ENCODE measurements at regions not wholly inside any gene's neighbourhood (a gene's known extent, or its start where the extent isn't known, plus 50 kb on each side); places are given as distances from the start of the nearest gene placed in this dataset.

DNA sequence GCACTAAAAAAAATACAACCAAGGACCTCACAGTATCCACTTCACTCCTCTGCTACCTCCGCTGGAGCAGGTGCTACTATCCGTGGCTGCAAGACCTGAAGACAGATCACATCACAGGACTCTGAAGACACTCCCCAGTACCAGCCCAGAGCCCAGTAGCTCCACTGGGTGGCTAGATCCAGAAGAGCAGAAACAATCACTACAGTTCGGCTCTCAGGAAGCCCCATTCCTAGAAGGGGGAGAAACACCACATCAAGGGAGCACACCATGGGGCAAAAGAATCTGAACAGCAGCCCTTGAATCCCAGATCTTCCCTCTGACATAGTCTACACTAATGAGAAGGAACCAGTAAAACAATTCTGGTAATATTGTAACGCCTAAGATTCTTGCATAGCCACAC is 494.0 kb upstream of the FAT3 start:
- H3K4me1 ChIP-seq (ENCODE audit: control insufficient read depth, insufficient read depth, low read length), result no peaks in the 10 kb centered on the region
- CTCF ChIA-PET, result no interaction called here
- ATAC-seq (no peak), DNase-seq (ENCODE audit: low read depth, low spot score) (no peak)
- BruUV-seq (replicated peaks), result no TSS peak
- intact Hi-C loops (cut with micrococcal nuclease; ENCODE audit: unreplicated experiment) (no loop called here), in situ Hi-C loops (cut with HindIII; ENCODE audit: low pct_unique_long_range_greater_than_20kb, low sequenced_read_pairs) (no loop called here)
- H3K9me3 ChIP-seq (ENCODE audit: control insufficient read depth, insufficient read depth, low read depth, low read length), result no peaks in the 10 kb centered on the region
- TF ChIP-seq TCF7L2 (IDR thresholded peaks at IDR 0.05; ENCODE audit: low read depth, low read length), result no peak
- TF ChIP-seq POLR2AphosphoS5 (IDR thresholded peaks at IDR 0.05; ENCODE audit: low read depth, low read length), result no peak
- TF ChIP-seq SIN3A (IDR thresholded peaks at IDR 0.05; ENCODE audit: borderline replicate concordance, insufficient read depth, low read depth, low read length), result no peak
- TF ChIP-seq, protein P1, sequence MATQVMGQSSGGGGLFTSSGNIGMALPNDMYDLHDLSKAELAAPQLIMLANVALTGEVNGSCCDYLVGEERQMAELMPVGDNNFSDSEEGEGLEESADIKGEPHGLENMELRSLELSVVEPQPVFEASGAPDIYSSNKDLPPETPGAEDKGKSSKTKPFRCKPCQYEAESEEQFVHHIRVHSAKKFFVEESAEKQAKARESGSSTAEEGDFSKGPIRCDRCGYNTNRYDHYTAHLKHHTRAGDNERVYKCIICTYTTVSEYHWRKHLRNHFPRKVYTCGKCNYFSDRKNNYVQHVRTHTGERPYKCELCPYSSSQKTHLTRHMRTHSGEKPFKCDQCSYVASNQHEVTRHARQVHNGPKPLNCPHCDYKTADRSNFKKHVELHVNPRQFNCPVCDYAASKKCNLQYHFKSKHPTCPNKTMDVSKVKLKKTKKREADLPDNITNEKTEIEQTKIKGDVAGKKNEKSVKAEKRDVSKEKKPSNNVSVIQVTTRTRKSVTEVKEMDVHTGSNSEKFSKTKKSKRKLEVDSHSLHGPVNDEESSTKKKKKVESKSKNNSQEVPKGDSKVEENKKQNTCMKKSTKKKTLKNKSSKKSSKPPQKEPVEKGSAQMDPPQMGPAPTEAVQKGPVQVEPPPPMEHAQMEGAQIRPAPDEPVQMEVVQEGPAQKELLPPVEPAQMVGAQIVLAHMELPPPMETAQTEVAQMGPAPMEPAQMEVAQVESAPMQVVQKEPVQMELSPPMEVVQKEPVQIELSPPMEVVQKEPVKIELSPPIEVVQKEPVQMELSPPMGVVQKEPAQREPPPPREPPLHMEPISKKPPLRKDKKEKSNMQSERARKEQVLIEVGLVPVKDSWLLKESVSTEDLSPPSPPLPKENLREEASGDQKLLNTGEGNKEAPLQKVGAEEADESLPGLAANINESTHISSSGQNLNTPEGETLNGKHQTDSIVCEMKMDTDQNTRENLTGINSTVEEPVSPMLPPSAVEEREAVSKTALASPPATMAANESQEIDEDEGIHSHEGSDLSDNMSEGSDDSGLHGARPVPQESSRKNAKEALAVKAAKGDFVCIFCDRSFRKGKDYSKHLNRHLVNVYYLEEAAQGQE (IDR thresholded peaks at IDR 0.05; ENCODE audit: insufficient read depth in 1 of 2, low read depth in 2 of 2, low read length in 1 of 2), result no peak
- TF ChIP-seq, protein P2, sequence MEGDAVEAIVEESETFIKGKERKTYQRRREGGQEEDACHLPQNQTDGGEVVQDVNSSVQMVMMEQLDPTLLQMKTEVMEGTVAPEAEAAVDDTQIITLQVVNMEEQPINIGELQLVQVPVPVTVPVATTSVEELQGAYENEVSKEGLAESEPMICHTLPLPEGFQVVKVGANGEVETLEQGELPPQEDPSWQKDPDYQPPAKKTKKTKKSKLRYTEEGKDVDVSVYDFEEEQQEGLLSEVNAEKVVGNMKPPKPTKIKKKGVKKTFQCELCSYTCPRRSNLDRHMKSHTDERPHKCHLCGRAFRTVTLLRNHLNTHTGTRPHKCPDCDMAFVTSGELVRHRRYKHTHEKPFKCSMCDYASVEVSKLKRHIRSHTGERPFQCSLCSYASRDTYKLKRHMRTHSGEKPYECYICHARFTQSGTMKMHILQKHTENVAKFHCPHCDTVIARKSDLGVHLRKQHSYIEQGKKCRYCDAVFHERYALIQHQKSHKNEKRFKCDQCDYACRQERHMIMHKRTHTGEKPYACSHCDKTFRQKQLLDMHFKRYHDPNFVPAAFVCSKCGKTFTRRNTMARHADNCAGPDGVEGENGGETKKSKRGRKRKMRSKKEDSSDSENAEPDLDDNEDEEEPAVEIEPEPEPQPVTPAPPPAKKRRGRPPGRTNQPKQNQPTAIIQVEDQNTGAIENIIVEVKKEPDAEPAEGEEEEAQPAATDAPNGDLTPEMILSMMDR (IDR thresholded peaks at IDR 0.05), result no peak
- H3K27me3 ChIP-seq (ENCODE audit: control insufficient read depth, insufficient read depth, low read length), result no peaks in the 10 kb centered on the region
- H3K36me3 ChIP-seq (ENCODE audit: control insufficient read depth, insufficient read depth, low read length), result no peaks in the 10 kb centered on the region
- H3K4me3 ChIP-seq (ENCODE audit: low read depth in 2 of 2, low read length in 2 of 2), result no peak overlapping the region
- POLR2A ChIA-PET, result no interaction called here
- no peak overlapping the region for H3K27ac ChIP-seq (ENCODE audit: low read length)

DNA sequence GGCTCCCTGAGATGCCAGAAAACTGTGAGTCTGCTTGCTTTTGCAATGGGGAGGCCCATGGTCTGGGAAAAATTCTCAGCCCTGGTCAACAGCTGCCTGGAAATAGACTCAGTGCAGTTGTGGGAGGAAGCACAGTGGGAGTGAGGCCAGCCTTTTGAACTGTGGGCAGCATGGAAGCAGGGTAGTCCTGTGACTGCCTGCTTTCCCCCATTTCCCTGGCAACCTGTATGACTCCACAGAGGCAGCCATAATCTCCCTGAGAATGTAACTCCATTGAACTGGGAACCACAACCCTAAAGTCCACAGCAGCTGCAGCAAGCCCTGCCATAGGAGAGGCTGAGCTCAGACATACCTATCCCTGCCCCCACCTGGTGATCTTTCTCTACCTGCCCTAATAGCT is 494.6 kb upstream of the FAT3 start:
- BruUV-seq (replicated peaks), result no TSS peak
- CTCF ChIA-PET, result no interaction called here
- DNase-seq (ENCODE audit: low read depth, low spot score) (no peak), ATAC-seq (no peak)
- Histone ChIP-seq H3K27ac (ENCODE audit: low read length) (no peak overlapping the region), H3K36me3 (ENCODE audit: control insufficient read depth, insufficient read depth, low read length) (no peaks in the 10 kb centered on the region), H3K9me3 (ENCODE audit: control insufficient read depth, insufficient read depth, low read depth, low read length) (no peaks in the 10 kb centered on the region), H3K4me3 (ENCODE audit: low read depth in 2 of 2, low read length in 2 of 2) (no peak overlapping the region), H3K4me1 (ENCODE audit: control insufficient read depth, insufficient read depth, low read length) (no peaks in the 10 kb centered on the region), H3K27me3 (ENCODE audit: control insufficient read depth, insufficient read depth, low read length) (no peaks in the 10 kb centered on the region)
- POLR2A ChIA-PET, result no interaction called here
- no peak for TF ChIP-seq POLR2AphosphoS5 (IDR thresholded peaks at IDR 0.05; ENCODE audit: low read depth, low read length)
- no peak for TF ChIP-seq TCF7L2 (IDR thresholded peaks at IDR 0.05; ENCODE audit: low read depth, low read length)
- TF ChIP-seq, protein P2 (IDR thresholded peaks at IDR 0.05), result no peak
- TF ChIP-seq, protein P1 (IDR thresholded peaks at IDR 0.05; ENCODE audit: insufficient read depth in 1 of 2, low read depth in 2 of 2, low read length in 1 of 2), result no peak
- no peak for TF ChIP-seq SIN3A (IDR thresholded peaks at IDR 0.05; ENCODE audit: borderline replicate concordance, insufficient read depth, low read depth, low read length)
- in situ Hi-C loops (cut with HindIII; ENCODE audit: low pct_unique_long_range_greater_than_20kb, low sequenced_read_pairs), result no loop called here
- intact Hi-C loops (cut with micrococcal nuclease; ENCODE audit: unreplicated experiment), result no loop called here
